Suprapubic skin (tissue), 4 donors: ENCODE measurements at regions not wholly inside any gene's neighbourhood (a gene's known extent, or its start where the extent isn't known, plus 50 kb on each side); places are given as distances from the start of the nearest gene placed in this dataset.

Experiments
- DNase-seq, 2 donors: peaks; one replicate each; pipeline ENCODE4 v3.0.0-alpha.2; 2019; ENCODE audit warnings: low spot score in 2 of 2
- H3K27ac ChIP-seq: fragments of 200-600 bp; sonication (generic); one replicate; pipeline ENCODE4 v1.5.1; 2019
- H3K27me3 ChIP-seq: fragments of 200-600 bp; sonication (generic); one replicate; pipeline ENCODE4 v1.5.1; 2019
- H3K36me3 ChIP-seq: fragments of 200-600 bp; sonication (generic); one replicate; pipeline ENCODE4 v1.5.1; 2019
- H3K4me1 ChIP-seq: fragments of 200-600 bp; sonication (generic); one replicate; pipeline ENCODE4 v1.5.1; 2019
- H3K4me3 ChIP-seq: fragments of 200-600 bp; sonication (generic); one replicate; pipeline ENCODE4 v1.5.1; 2019; ENCODE audit warnings: mild to moderate bottlenecking
- H3K9me3 ChIP-seq: fragments of 200-600 bp; sonication (generic); one replicate; pipeline ENCODE4 v1.5.1; 2019
- EP300 ChIP-seq: sonication (generic); formaldehyde crosslinking; IDR thresholded peaks from one replicate; pipeline ENCODE4 v1.6.1; 2017; ENCODE audit warnings: antibody characterized with exemption
- POLR2A ChIP-seq, 2 donors: fragments of 450-650 bp; IDR thresholded peaks; one replicate each; pipeline ENCODE4 v1.6.1; 2017; ENCODE audit warnings: antibody characterized with exemption in 2 of 2, mild to moderate bottlenecking in 2 of 2, moderate library complexity in 2 of 2
- POLR2AphosphoS5 ChIP-seq, 3 donors: sonication (generic); formaldehyde crosslinking; IDR thresholded peaks; one replicate each; pipeline ENCODE4 v1.6.1; 2017; ENCODE audit warnings: antibody characterized with exemption in 3 of 3
- WGBS: methylation state at CpG from one replicate; pipeline ENCODE4 v1.1.5; 2018; 5-methylcytosine and 5-hydroxymethylcytosine counted together
- TF ChIP-seq, protein P1 (sequence below), 2 donors: fragments of 200-600 bp in 1 of 2; fragments of 450-650 bp in 1 of 2; sonication (generic) in 1 of 2; IDR thresholded peaks; one replicate each; pipeline ENCODE4 v1.5.1; 2016 to 2019; ENCODE audit warnings: antibody characterized with exemption in 2 of 2, mild to moderate bottlenecking in 1 of 2, moderate library complexity in 1 of 2

- Histone ChIP-seq H3K27ac (no peak overlapping the region), H3K4me3 (no peak overlapping the region), H3K9me3 (no peaks in the 10 kb centered on the region), H3K36me3 (no peaks in the 10 kb centered on the region), H3K4me1 (no peaks in the 10 kb centered on the region), H3K27me3 (no peaks in the 10 kb centered on the region)
- WGBS: 76% methylated on average over 10 of the region's 10 CpGs
- TF ChIP-seq, protein P1, sequence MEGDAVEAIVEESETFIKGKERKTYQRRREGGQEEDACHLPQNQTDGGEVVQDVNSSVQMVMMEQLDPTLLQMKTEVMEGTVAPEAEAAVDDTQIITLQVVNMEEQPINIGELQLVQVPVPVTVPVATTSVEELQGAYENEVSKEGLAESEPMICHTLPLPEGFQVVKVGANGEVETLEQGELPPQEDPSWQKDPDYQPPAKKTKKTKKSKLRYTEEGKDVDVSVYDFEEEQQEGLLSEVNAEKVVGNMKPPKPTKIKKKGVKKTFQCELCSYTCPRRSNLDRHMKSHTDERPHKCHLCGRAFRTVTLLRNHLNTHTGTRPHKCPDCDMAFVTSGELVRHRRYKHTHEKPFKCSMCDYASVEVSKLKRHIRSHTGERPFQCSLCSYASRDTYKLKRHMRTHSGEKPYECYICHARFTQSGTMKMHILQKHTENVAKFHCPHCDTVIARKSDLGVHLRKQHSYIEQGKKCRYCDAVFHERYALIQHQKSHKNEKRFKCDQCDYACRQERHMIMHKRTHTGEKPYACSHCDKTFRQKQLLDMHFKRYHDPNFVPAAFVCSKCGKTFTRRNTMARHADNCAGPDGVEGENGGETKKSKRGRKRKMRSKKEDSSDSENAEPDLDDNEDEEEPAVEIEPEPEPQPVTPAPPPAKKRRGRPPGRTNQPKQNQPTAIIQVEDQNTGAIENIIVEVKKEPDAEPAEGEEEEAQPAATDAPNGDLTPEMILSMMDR (IDR thresholded peaks at IDR 0.05): no peak
- TF ChIP-seq POLR2A (IDR thresholded peaks at IDR 0.05): no peak
- no peak for TF ChIP-seq EP300
- TF ChIP-seq POLR2AphosphoS5 (IDR thresholded peaks at IDR 0.05): no peak
- no peak for DNase-seq
Measured at GRCh38 chr3:64890006-64890405, 202.2 kb upstream of the ADAMTS9 start.

DNA sequence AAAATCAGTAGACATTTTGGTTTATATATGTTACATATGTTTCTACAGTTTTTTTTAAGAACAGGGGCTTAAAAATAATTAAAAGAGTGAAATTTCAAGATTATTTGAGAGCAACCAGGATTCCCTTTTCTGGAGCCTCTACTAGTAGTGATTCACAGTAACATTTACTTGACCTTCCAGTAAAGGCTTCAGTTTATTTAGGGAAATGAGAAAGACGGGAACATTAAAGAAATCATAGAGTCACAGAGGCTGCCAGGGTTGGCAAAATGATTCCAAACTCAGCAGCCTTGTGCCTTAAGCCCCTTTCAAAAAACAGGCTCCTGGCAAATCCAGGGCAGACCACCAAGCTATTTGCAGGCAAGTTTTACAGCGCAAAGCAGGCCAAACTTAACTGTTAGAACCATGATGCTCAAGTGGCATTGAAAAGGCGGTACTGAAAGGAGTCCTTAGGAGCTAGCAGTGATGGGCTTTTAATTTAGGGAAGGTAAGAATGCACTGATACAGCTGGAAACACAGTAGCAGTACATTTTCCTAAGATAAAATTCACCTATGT is 201.1 kb upstream of the ADAMTS9 start:
- DNase-seq: no peak
- Histone ChIP-seq H3K9me3 (no peaks in the 10 kb centered on the region), H3K4me1 (no peaks in the 10 kb centered on the region), H3K27me3 (no peaks in the 10 kb centered on the region), H3K27ac (no peak overlapping the region), H3K4me3 (no peak overlapping the region), H3K36me3 (no peaks in the 10 kb centered on the region)
- WGBS: 87% methylated on average over 3 of the region's 3 CpGs
- TF ChIP-seq, protein P1 (IDR thresholded peaks at IDR 0.05): no peak
- no peak for TF ChIP-seq POLR2A (IDR thresholded peaks at IDR 0.05)
- no peak for TF ChIP-seq EP300
- no peak for TF ChIP-seq POLR2AphosphoS5 (IDR thresholded peaks at IDR 0.05)

GRCh38 chr3:64888165-64888564 is 200.4 kb upstream of the ADAMTS9 start:
- Histone ChIP-seq H3K4me1 (no peaks in the 10 kb centered on the region), H3K36me3 (no peaks in the 10 kb centered on the region), H3K27ac (no peak overlapping the region), H3K4me3 (no peak overlapping the region), H3K27me3 (no peaks in the 10 kb centered on the region), H3K9me3 (no peaks in the 10 kb centered on the region)
- no peak for DNase-seq
- 80% methylated on average over 1 of the region's 1 CpG for WGBS
- TF ChIP-seq, protein P1 (IDR thresholded peaks at IDR 0.05): no peak
- TF ChIP-seq EP300 (no peak), POLR2A (IDR thresholded peaks at IDR 0.05) (no peak), POLR2AphosphoS5 (IDR thresholded peaks at IDR 0.05) (no peak)

DNA sequence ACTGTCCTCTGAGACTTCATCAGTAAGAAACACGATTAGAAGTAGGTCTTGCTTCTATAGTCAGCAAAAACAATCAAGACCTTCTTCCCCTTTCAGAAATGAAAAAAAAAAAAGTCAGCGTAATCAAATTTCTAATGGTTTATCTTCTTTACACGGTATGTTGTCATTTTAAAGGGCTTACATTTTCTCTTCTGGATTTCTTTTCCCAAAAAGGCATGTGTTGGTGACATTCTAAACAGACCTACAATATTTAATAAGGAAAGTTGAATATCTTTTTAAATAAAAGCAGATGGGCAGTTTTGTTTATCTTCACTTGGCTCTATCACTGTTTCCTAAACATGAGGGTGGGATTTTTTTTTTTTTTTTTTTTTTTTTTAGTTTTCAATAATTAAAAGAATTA is 197.3 kb upstream of the ADAMTS9 start:
- H3K27me3 ChIP-seq: no peaks in the 10 kb centered on the region
- 60% methylated on average over 3 of the region's 3 CpGs for WGBS
- H3K27ac ChIP-seq: no peak overlapping the region
- DNase-seq: no peak
- no peak overlapping the region for H3K4me3 ChIP-seq
- H3K4me1 ChIP-seq: no peaks in the 10 kb centered on the region
- no peaks in the 10 kb centered on the region for H3K9me3 ChIP-seq
- TF ChIP-seq, protein P1 (IDR thresholded peaks at IDR 0.05): no peak
- TF ChIP-seq POLR2AphosphoS5 (IDR thresholded peaks at IDR 0.05) (no peak), POLR2A (IDR thresholded peaks at IDR 0.05) (no peak), EP300 (no peak)
- no peaks in the 10 kb centered on the region for H3K36me3 ChIP-seq

- H3K27me3 ChIP-seq: no peaks in the 10 kb centered on the region
- no peak for DNase-seq
- TF ChIP-seq, protein P1 (IDR thresholded peaks at IDR 0.05): no peak
- no peak for TF ChIP-seq POLR2A (IDR thresholded peaks at IDR 0.05)
- TF ChIP-seq EP300: no peak
- no peak for TF ChIP-seq POLR2AphosphoS5 (IDR thresholded peaks at IDR 0.05)
- H3K27ac ChIP-seq: no peak overlapping the region
- no peak overlapping the region for H3K4me3 ChIP-seq
- no peaks in the 10 kb centered on the region for H3K4me1 ChIP-seq
- no peaks in the 10 kb centered on the region for H3K9me3 ChIP-seq
- H3K36me3 ChIP-seq: no peaks in the 10 kb centered on the region
- WGBS: 32% methylated on average over 3 of the region's 3 CpGs
Measured at GRCh38 chr3:64884536-64884935, 196.7 kb upstream of the ADAMTS9 start.
